ENCODE measurements at regions not wholly inside any gene's neighbourhood (a gene's known extent, or its start where the extent isn't known, plus 50 kb on each side); places are given as distances from the start of the nearest gene placed in this dataset.

GRCh38 chr14:100409003-100409360 is 85.8 kb downstream of the SLC25A47 start (continued):
- TF ChIP-seq ARID4B (CRISPR knock-in tag; IDR thresholded peaks at IDR 0.05; ENCODE audit: borderline replicate concordance), result no peak
- TF ChIP-seq PRRX2 (CRISPR knock-in tag; IDR thresholded peaks at IDR 0.05), result no peak

DNA sequence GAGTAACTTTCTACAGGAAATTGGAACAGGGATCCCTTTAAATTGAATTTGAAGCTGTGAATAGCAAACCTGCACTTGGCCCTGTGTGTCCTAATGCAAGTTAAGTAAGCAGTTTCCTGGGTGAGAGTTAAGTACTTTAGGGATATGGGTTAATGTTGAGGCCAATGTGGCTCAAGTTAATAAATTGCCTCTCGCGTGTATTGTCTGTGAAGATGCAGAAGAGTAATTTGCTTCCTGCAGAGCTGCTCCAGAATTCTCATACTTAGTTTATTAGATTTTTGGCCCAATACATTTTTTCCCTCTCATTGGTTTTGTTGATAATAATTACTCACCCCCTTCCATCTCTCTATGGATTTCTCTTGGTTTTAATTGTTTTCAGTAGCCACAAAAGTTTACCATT is 86.5 kb downstream of the SLC25A47 start:
- ChIA-PET CTCF (interaction anchor here (1.0 to 4.2 kb wide), 14 partner anchors 8 to 244 kb away, joined by 3 to 42 read pairs (median 6); no protein-coding TSS in a partner anchor), POLR2A (no interaction called here)
- DNase-seq (ENCODE audit: low spot score), result no peak
- Mint-ChIP-seq H3K27ac (peak overlapping the region; percentile 82), H3K27me3 (ENCODE audit: low read depth) (no peaks in the 10 kb centered on the region), H3K36me3 (no peaks in the 10 kb centered on the region), H3K4me1 (peaks cover 38% of the 10 kb centered on the region), H3K4me3 (no peak overlapping the region), H3K9me3 (no peaks in the 10 kb centered on the region)
- ATAC-seq, result no peak
- TF ChIP-seq ZNF532 (CRISPR knock-in tag; IDR thresholded peaks at IDR 0.05; ENCODE audit: borderline replicate concordance), result no peak
- TF ChIP-seq, protein P1, sequence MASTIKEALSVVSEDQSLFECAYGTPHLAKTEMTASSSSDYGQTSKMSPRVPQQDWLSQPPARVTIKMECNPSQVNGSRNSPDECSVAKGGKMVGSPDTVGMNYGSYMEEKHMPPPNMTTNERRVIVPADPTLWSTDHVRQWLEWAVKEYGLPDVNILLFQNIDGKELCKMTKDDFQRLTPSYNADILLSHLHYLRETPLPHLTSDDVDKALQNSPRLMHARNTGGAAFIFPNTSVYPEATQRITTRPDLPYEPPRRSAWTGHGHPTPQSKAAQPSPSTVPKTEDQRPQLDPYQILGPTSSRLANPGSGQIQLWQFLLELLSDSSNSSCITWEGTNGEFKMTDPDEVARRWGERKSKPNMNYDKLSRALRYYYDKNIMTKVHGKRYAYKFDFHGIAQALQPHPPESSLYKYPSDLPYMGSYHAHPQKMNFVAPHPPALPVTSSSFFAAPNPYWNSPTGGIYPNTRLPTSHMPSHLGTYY (CRISPR knock-in tag; IDR thresholded peaks at IDR 0.05), result no peak
- TF ChIP-seq, protein P2, sequence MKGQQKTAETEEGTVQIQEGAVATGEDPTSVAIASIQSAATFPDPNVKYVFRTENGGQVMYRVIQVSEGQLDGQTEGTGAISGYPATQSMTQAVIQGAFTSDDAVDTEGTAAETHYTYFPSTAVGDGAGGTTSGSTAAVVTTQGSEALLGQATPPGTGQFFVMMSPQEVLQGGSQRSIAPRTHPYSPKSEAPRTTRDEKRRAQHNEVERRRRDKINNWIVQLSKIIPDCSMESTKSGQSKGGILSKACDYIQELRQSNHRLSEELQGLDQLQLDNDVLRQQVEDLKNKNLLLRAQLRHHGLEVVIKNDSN (CRISPR knock-in tag; IDR thresholded peaks at IDR 0.05), result no peak
- TF ChIP-seq, protein P3, sequence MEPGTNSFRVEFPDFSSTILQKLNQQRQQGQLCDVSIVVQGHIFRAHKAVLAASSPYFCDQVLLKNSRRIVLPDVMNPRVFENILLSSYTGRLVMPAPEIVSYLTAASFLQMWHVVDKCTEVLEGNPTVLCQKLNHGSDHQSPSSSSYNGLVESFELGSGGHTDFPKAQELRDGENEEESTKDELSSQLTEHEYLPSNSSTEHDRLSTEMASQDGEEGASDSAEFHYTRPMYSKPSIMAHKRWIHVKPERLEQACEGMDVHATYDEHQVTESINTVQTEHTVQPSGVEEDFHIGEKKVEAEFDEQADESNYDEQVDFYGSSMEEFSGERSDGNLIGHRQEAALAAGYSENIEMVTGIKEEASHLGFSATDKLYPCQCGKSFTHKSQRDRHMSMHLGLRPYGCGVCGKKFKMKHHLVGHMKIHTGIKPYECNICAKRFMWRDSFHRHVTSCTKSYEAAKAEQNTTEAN (CRISPR knock-in tag; IDR thresholded peaks at IDR 0.05), result no peak

DNA sequence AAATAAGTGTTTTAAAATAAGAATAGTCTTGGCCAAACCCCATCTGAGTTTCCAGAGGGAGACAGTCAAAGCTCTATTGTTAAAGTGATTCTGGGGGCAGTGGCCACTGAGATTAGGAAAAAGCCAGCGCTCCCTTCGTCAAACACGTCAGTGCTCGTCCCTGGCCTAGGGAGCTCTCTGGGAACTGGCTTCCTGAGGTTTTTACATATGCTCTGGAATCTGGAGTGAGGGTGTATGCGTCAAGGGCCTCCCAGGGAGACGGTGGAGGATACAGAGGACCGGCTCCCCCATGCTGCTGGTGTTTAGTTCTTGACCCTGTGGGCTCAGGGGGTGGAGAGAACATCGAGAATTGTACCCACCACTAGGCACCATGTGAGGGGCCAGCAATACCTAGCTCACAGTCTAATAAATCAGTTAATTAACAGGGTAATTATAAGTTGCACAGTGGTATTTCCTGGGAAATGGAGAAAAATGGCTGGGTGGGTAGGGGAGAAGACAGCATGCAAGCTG is 87.0 kb downstream of the SLC25A47 start:
- no peak overlapping the region for H3K4me3 Mint-ChIP-seq
- no peaks in the 10 kb centered on the region for H3K36me3 Mint-ChIP-seq
- DNase-seq (ENCODE audit: low spot score) (peak; percentile 32), ATAC-seq (peak; percentile 77)
- no peaks in the 10 kb centered on the region for H3K27me3 Mint-ChIP-seq (ENCODE audit: low read depth)
- ChIA-PET POLR2A (no interaction called here), CTCF (interaction anchor here (0.7 to 4.2 kb wide), 14 partner anchors 8 to 680 kb away, joined by 3 to 42 read pairs (median 6); no protein-coding TSS in a partner anchor)
- H3K27ac Mint-ChIP-seq, result peak overlapping the region; percentile 82
- H3K9me3 Mint-ChIP-seq, result no peaks in the 10 kb centered on the region
- H3K4me1 Mint-ChIP-seq, result peaks cover 39% of the 10 kb centered on the region
- TF ChIP-seq PRDM15 (CRISPR knock-in tag; IDR thresholded peaks at IDR 0.05), result no peak
- TF ChIP-seq, protein P4, sequence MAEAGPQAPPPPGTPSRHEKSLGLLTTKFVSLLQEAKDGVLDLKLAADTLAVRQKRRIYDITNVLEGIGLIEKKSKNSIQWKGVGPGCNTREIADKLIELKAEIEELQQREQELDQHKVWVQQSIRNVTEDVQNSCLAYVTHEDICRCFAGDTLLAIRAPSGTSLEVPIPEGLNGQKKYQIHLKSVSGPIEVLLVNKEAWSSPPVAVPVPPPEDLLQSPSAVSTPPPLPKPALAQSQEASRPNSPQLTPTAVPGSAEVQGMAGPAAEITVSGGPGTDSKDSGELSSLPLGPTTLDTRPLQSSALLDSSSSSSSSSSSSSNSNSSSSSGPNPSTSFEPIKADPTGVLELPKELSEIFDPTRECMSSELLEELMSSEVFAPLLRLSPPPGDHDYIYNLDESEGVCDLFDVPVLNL (CRISPR knock-in tag; IDR thresholded peaks at IDR 0.05; ENCODE audit: borderline replicate concordance, low read depth), result no peak
- no peak for TF ChIP-seq ZNF317 (CRISPR knock-in tag; IDR thresholded peaks at IDR 0.05; ENCODE audit: borderline replicate concordance, low read depth)
- TF ChIP-seq ATF1 (CRISPR knock-in tag; IDR thresholded peaks at IDR 0.05), result no peak
- TF ChIP-seq MYBL2 (CRISPR knock-in tag; IDR thresholded peaks at IDR 0.05), result no peak
